Islet of Langerhans (tissue), 1 donor: ENCODE measurements at regions not wholly inside any gene's neighbourhood (a gene's known extent, or its start where the extent isn't known, plus 50 kb on each side); places are given as distances from the start of the nearest gene placed in this dataset.
"Not testable (repeated sequence)": the region's sequence is repeated elsewhere in the genome, so short reads cannot be mapped to it uniquely, and the experiment has no call there.

ENCODE experiments used
- FAIRE-seq: peaks from one replicate; lab custom pipeline; 2011; peaks lifted over from hg19 to GRCh38; lab: Jason Lieb, UNC

- no peak for FAIRE-seq
Observed at GRCh38 chr3:135636596-135636995, 328.9 kb upstream of the PPP2R3A start.

GRCh38 chr3:135637013-135637412 lies 328.5 kb upstream of the PPP2R3A start:
- FAIRE-seq, result no peak

GRCh38 chr3:135641761-135642160 lies 323.8 kb upstream of the PPP2R3A start:
- FAIRE-seq, result no peak

- FAIRE-seq, result no peak
Observed at GRCh38 chr3:135645541-135645940, 320.0 kb upstream of the PPP2R3A start.

GRCh38 chr3:135646873-135647272 lies 318.7 kb upstream of the PPP2R3A start:
- FAIRE-seq, result no peak

GRCh38 chr3:135649361-135649760 lies 316.2 kb upstream of the PPP2R3A start:
- FAIRE-seq, result no peak

- FAIRE-seq, result no peak
Observed at GRCh38 chr3:135650309-135650708, 315.2 kb upstream of the PPP2R3A start.

- FAIRE-seq, result no peak
Observed at GRCh38 chr3:135652388-135652787, 313.1 kb upstream of the PPP2R3A start.

GRCh38 chr3:135655328-135655727 lies 310.2 kb upstream of the PPP2R3A start:
- no peak for FAIRE-seq

GRCh38 chr3:135658451-135658850 lies 307.1 kb upstream of the PPP2R3A start:
- not testable (repeated sequence) for FAIRE-seq

- FAIRE-seq, result no peak
Observed at GRCh38 chr3:135667061-135667460, 298.5 kb upstream of the PPP2R3A start.

- no peak for FAIRE-seq
Observed at GRCh38 chr3:135674508-135674907, 291.0 kb upstream of the PPP2R3A start.

GRCh38 chr3:135678386-135678785 lies 287.1 kb upstream of the PPP2R3A start:
- no peak for FAIRE-seq

GRCh38 chr3:135688003-135688402 lies 277.5 kb upstream of the PPP2R3A start:
- FAIRE-seq, result no peak

- no peak for FAIRE-seq
Observed at GRCh38 chr3:135690664-135691063, 274.9 kb upstream of the PPP2R3A start.

- no peak for FAIRE-seq
Observed at GRCh38 chr3:135691240-135691639, 274.3 kb upstream of the PPP2R3A start.

GRCh38 chr3:135694142-135694541 lies 271.4 kb upstream of the PPP2R3A start:
- no peak for FAIRE-seq

GRCh38 chr3:135699741-135700140 lies 265.8 kb upstream of the PPP2R3A start:
- no peak for FAIRE-seq

GRCh38 chr3:135706758-135707375 lies 258.7 kb upstream of the PPP2R3A start:
- no peak for FAIRE-seq

GRCh38 chr3:135719449-135719848 lies 246.1 kb upstream of the PPP2R3A start:
- FAIRE-seq, result no peak

GRCh38 chr3:135728007-135728721 lies 237.4 kb upstream of the PPP2R3A start:
- FAIRE-seq, result no peak

GRCh38 chr3:135731546-135731945 lies 234.0 kb upstream of the PPP2R3A start:
- no peak for FAIRE-seq

GRCh38 chr3:135736740-135737139 lies 228.8 kb upstream of the PPP2R3A start:
- no peak for FAIRE-seq

GRCh38 chr3:135739779-135740178 lies 225.7 kb upstream of the PPP2R3A start:
- FAIRE-seq, result no peak
